ENCODE measurements at regions not wholly inside any gene's neighbourhood (a gene's known extent, or its start where the extent isn't known, plus 50 kb on each side); places are given as distances from the start of the nearest gene placed in this dataset.

DNA sequence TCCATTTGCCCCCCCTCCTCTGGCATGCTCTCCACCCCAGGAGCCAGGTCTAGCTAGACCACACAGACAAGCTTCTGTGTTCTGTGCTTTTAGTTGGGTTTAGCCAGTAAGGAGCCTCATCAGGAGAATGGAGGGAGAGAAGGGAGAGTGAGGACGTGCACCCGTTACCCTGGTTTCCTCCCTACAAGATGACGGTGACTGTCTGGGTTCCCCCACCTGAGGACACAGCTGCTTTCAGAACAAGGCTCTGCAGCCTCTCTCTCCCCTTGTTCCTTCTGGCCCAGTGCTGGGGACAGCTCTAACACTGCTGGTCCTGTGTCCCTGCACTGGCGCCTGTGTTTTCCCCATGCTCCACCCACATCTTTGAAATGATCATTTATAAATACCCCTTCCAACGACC is 184.4 kb upstream of the GALNT2 start:
- TF ChIP-seq, protein P1, sequence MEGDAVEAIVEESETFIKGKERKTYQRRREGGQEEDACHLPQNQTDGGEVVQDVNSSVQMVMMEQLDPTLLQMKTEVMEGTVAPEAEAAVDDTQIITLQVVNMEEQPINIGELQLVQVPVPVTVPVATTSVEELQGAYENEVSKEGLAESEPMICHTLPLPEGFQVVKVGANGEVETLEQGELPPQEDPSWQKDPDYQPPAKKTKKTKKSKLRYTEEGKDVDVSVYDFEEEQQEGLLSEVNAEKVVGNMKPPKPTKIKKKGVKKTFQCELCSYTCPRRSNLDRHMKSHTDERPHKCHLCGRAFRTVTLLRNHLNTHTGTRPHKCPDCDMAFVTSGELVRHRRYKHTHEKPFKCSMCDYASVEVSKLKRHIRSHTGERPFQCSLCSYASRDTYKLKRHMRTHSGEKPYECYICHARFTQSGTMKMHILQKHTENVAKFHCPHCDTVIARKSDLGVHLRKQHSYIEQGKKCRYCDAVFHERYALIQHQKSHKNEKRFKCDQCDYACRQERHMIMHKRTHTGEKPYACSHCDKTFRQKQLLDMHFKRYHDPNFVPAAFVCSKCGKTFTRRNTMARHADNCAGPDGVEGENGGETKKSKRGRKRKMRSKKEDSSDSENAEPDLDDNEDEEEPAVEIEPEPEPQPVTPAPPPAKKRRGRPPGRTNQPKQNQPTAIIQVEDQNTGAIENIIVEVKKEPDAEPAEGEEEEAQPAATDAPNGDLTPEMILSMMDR (conservative IDR thresholded peaks at IDR 0.05; ENCODE audit: low read depth, low read length): no peak
- no peak overlapping the region for H3K4me3 ChIP-seq (ENCODE audit: low read length)
- no peak for DNase-seq (ENCODE audit: low read depth)

DNA sequence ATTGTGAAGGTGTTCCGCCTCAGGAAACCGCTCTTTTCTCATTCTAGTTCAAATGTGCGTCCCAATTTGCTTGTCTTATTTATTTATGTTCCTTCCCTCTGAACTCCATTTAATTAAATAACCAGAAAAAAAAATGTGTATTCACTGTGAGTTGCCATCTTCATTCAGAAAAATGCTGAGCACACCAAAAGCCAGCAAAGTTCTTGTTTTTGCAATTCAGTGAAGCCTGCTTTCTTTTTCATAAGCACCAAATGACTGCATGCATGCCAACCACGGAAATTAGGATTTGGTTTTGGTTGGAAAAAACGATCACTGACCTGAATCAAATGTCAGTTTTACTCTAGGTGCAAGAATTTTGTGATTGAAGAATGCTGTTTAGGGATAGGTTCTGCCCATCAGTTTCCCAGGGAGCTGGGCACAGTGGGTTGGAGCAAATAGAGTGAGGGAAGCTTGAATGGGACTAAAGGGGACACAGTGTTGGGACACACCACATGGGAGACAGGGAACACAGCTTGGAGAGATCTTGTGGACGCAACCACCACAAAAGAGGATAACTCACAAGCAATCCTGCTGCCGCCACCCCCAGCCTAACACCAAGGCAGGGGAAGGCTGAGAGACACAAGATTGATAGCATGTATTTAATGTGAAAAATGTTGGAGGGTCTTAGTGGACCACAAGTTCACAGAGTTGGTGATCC is 183.4 kb upstream of the GALNT2 start:
- TF ChIP-seq, protein P1 (conservative IDR thresholded peaks at IDR 0.05; ENCODE audit: low read depth, low read length): no peak
- DNase-seq (ENCODE audit: low read depth): no peak
- H3K4me3 ChIP-seq (ENCODE audit: low read length): no peak overlapping the region

- TF ChIP-seq, protein P1 (conservative IDR thresholded peaks at IDR 0.05; ENCODE audit: low read depth, low read length): no peak
- DNase-seq (ENCODE audit: low read depth): no peak
- H3K4me3 ChIP-seq (ENCODE audit: low read length): no peak overlapping the region
Measured at GRCh38 chr1:229884765-229885164, 182.3 kb upstream of the GALNT2 start.

DNA sequence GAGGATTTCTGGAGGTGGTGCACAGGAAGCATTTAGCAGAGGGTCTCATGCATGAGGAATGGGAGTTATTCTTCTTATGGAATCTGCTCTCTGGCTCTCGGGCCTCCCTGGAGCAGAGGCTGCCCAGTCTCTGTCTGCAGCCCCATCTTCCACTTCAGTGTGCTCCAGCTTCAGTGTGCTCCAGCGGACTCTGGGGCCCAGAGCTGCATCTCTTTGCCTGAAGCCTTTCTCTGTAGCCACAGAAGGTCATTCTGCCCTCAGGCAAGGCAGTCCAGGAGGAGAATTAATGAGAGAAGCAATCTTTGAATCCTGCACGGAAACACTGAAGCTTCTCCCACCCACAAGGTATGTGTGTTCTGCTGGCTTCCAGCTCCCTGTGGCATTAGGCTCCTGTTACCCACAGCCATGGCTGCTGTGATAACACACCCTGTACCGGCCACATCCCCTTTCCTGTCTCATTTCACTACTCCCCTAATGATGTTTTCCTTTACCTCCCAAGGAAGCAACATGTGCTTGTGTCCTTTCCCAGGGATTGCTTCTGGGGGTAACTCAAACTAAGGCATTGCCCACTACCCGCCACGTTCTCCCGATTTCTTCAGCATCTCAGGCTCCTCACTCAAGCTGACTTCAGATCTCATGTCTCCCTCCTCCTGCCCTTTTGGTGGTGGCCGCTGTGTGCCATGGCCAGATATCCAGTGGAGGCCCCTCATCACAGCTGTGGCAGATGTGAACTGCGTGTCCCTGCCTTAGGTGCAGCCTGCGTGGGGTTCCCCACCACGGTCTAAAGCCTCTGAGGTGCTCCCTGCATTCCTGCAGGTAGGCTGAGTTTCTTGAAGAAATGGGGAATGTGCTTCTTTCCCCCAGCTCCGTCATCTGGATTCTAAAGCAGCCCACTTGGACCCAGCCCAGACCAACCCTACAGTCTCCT is 181.2 kb upstream of the GALNT2 start:
- no peak overlapping the region for H3K4me3 ChIP-seq (ENCODE audit: low read length)
- TF ChIP-seq, protein P1 (conservative IDR thresholded peaks at IDR 0.05; ENCODE audit: low read depth, low read length): no peak
- DNase-seq (ENCODE audit: low read depth): no peak

GRCh38 chr1:229886636-229887035 is 180.4 kb upstream of the GALNT2 start:
- TF ChIP-seq, protein P1 (conservative IDR thresholded peaks at IDR 0.05; ENCODE audit: low read depth, low read length): no peak
- H3K4me3 ChIP-seq (ENCODE audit: low read length): no peak overlapping the region
- no peak for DNase-seq (ENCODE audit: low read depth)

- no peak for DNase-seq (ENCODE audit: low read depth)
- no peak overlapping the region for H3K4me3 ChIP-seq (ENCODE audit: low read length)
- TF ChIP-seq, protein P1 (conservative IDR thresholded peaks at IDR 0.05; ENCODE audit: low read depth, low read length): no peak
Measured at GRCh38 chr1:229887043-229887822, 179.8 kb upstream of the GALNT2 start.
